ENCODE measurements at regions not wholly inside any gene's neighbourhood (a gene's known extent, or its start where the extent isn't known, plus 50 kb on each side); places are given as distances from the start of the nearest gene placed in this dataset.

- TF ChIP-seq POLR2A (IDR thresholded peaks at IDR 0.05) (no peak), CTCF (IDR thresholded peaks at IDR 0.05) (no peak)
Observed at GRCh38 chr4:170743633-170744032, 653.9 kb upstream of the AADAT start.

Data from breast epithelium (tissue), 3 donors.